ENCODE measurements at regions not wholly inside any gene's neighbourhood (a gene's known extent, or its start where the extent isn't known, plus 50 kb on each side); places are given as distances from the start of the nearest gene placed in this dataset.

- Histone ChIP-seq H3K4me3 (ENCODE audit: low read length) (no peak overlapping the region), H3K4me1 (ENCODE audit: control insufficient read depth, low read depth, low read length) (no peaks in the 10 kb centered on the region), H3K9ac (ENCODE audit: low read length) (no peak overlapping the region), H3K9me3 (ENCODE audit: control insufficient read depth, low read depth, low read length) (no peaks in the 10 kb centered on the region), H3K27ac (ENCODE audit: low read length) (no peak overlapping the region), H3K27me3 (ENCODE audit: control insufficient read depth, insufficient read depth, low read length) (no peaks in the 10 kb centered on the region), H3K36me3 (ENCODE audit: control insufficient read depth, low read depth, low read length) (no peaks in the 10 kb centered on the region)
Measured at GRCh38 chr13:62278271-62278670, 862.6 kb upstream of the PCDH20 start.

- Histone ChIP-seq H3K36me3 (ENCODE audit: control insufficient read depth, low read depth, low read length) (no peaks in the 10 kb centered on the region), H3K4me3 (ENCODE audit: low read length) (no peak overlapping the region), H3K27ac (ENCODE audit: low read length) (no peak overlapping the region), H3K4me1 (ENCODE audit: control insufficient read depth, low read depth, low read length) (no peaks in the 10 kb centered on the region), H3K27me3 (ENCODE audit: control insufficient read depth, insufficient read depth, low read length) (no peaks in the 10 kb centered on the region), H3K9me3 (ENCODE audit: control insufficient read depth, low read depth, low read length) (no peaks in the 10 kb centered on the region), H3K9ac (ENCODE audit: low read length) (no peak overlapping the region)
Measured at GRCh38 chr13:62251734-62252133, 836.1 kb upstream of the PCDH20 start.

DNA sequence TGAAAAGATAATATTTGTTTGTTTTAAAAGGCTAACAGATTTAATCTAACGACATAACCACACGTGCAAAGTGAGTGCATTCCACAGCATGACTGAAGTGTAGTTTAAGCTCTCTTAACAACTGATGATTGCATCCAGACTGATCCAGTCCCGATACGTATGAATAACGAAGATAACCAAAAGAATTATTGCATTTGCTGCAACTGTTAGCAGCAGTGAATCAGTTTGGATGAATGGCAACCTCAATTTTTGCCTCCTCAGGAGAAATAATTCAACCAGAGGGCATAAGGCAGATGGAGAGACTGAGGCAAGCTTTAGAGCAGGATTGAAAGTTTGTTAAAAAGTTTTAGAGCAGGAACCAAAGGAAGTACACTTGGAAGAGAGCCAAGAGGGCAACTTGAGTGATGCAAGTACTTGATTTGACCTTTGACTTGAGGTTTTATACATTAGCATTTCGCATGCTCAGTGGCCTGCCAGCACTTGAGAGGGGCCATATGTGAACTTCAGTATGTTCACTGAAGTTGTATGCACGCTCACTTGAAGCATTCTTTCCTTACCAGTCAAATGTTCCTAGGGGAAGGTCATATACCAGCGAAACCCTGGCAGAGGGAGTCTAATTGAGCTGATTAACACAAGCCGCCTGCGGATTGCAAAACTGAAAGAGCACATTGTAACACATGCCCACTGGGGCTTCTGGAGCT, 835.0 kb upstream of the PCDH20 start:
- H3K4me1 ChIP-seq (ENCODE audit: control insufficient read depth, low read depth, low read length): no peaks in the 10 kb centered on the region
- H3K9me3 ChIP-seq (ENCODE audit: control insufficient read depth, low read depth, low read length): no peaks in the 10 kb centered on the region
- no peaks in the 10 kb centered on the region for H3K27me3 ChIP-seq (ENCODE audit: control insufficient read depth, insufficient read depth, low read length)
- no peak overlapping the region for H3K4me3 ChIP-seq (ENCODE audit: low read length)
- H3K36me3 ChIP-seq (ENCODE audit: control insufficient read depth, low read depth, low read length): no peaks in the 10 kb centered on the region
- H3K9ac ChIP-seq (ENCODE audit: low read length): no peak overlapping the region
- H3K27ac ChIP-seq (ENCODE audit: low read length): no peak overlapping the region

GRCh38 chr13:62246581-62246980, 830.9 kb upstream of the PCDH20 start:
- Histone ChIP-seq H3K9me3 (ENCODE audit: control insufficient read depth, low read depth, low read length) (no peaks in the 10 kb centered on the region), H3K27me3 (ENCODE audit: control insufficient read depth, insufficient read depth, low read length) (no peaks in the 10 kb centered on the region), H3K27ac (ENCODE audit: low read length) (no peak overlapping the region), H3K4me3 (ENCODE audit: low read length) (no peak overlapping the region), H3K36me3 (ENCODE audit: control insufficient read depth, low read depth, low read length) (no peaks in the 10 kb centered on the region), H3K4me1 (ENCODE audit: control insufficient read depth, low read depth, low read length) (no peaks in the 10 kb centered on the region), H3K9ac (ENCODE audit: low read length) (no peak overlapping the region)

- Histone ChIP-seq H3K9me3 (ENCODE audit: control insufficient read depth, low read depth, low read length) (no peaks in the 10 kb centered on the region), H3K4me3 (ENCODE audit: low read length) (no peak overlapping the region), H3K4me1 (ENCODE audit: control insufficient read depth, low read depth, low read length) (no peaks in the 10 kb centered on the region), H3K9ac (ENCODE audit: low read length) (no peak overlapping the region), H3K27me3 (ENCODE audit: control insufficient read depth, insufficient read depth, low read length) (no peaks in the 10 kb centered on the region), H3K36me3 (ENCODE audit: control insufficient read depth, low read depth, low read length) (no peaks in the 10 kb centered on the region), H3K27ac (ENCODE audit: low read length) (no peak overlapping the region)
Measured at GRCh38 chr13:62243106-62243505, 827.5 kb upstream of the PCDH20 start.

DNA sequence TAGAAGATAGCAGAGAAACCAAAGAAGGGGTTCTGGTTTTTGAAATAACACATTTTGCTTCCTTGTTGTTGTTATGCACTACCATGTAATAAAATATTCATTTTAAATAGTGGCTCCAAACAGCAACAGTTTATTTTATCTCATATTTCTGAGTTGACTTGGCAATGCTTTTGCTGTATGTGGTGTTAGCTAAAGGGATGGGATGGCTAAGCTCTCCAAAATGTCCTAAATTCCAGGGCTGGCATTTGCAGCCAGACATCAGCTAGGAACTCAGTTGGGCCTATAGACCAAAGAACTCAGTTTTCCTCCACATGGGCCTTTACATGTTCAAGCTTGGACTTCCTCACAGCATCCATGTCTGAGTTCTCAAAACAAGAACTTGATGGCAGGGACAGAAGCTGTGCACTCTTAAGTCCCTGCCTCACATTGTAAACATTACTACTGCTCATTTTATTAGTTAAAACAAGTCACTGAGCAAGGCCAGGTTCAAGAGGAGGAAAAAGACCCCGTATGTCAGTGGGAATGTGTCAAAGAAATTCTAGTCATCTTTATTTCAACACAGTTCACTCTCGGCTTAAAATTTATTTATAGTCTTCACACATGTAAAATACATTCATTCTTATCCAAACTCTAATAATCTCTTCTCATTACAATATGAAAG, 819.3 kb upstream of the PCDH20 start:
- no peak overlapping the region for H3K9ac ChIP-seq (ENCODE audit: low read length)
- H3K27me3 ChIP-seq (ENCODE audit: control insufficient read depth, insufficient read depth, low read length): no peaks in the 10 kb centered on the region
- H3K9me3 ChIP-seq (ENCODE audit: control insufficient read depth, low read depth, low read length): no peaks in the 10 kb centered on the region
- no peaks in the 10 kb centered on the region for H3K36me3 ChIP-seq (ENCODE audit: control insufficient read depth, low read depth, low read length)
- H3K27ac ChIP-seq (ENCODE audit: low read length): no peak overlapping the region
- no peak overlapping the region for H3K4me3 ChIP-seq (ENCODE audit: low read length)
- H3K4me1 ChIP-seq (ENCODE audit: control insufficient read depth, low read depth, low read length): no peaks in the 10 kb centered on the region

- no peaks in the 10 kb centered on the region for H3K9me3 ChIP-seq (ENCODE audit: control insufficient read depth, low read depth, low read length)
- H3K27ac ChIP-seq (ENCODE audit: low read length): no peak overlapping the region
- H3K4me3 ChIP-seq (ENCODE audit: low read length): no peak overlapping the region
- H3K4me1 ChIP-seq (ENCODE audit: control insufficient read depth, low read depth, low read length): no peaks in the 10 kb centered on the region
- no peaks in the 10 kb centered on the region for H3K27me3 ChIP-seq (ENCODE audit: control insufficient read depth, insufficient read depth, low read length)
- H3K9ac ChIP-seq (ENCODE audit: low read length): no peak overlapping the region
- H3K36me3 ChIP-seq (ENCODE audit: control insufficient read depth, low read depth, low read length): no peaks in the 10 kb centered on the region
Measured at GRCh38 chr13:62210951-62211350, 795.3 kb upstream of the PCDH20 start.

- no peaks in the 10 kb centered on the region for H3K4me1 ChIP-seq (ENCODE audit: control insufficient read depth, low read depth, low read length)
- no peaks in the 10 kb centered on the region for H3K36me3 ChIP-seq (ENCODE audit: control insufficient read depth, low read depth, low read length)
- H3K9me3 ChIP-seq (ENCODE audit: control insufficient read depth, low read depth, low read length): no peaks in the 10 kb centered on the region
- no peaks in the 10 kb centered on the region for H3K27me3 ChIP-seq (ENCODE audit: control insufficient read depth, insufficient read depth, low read length)
- H3K4me3 ChIP-seq (ENCODE audit: low read length): no peak overlapping the region
- H3K9ac ChIP-seq (ENCODE audit: low read length): no peak overlapping the region
- no peak overlapping the region for H3K27ac ChIP-seq (ENCODE audit: low read length)
Measured at GRCh38 chr13:62209529-62209928, 793.9 kb upstream of the PCDH20 start.

GRCh38 chr13:62207388-62207787, 791.7 kb upstream of the PCDH20 start:
- Histone ChIP-seq H3K9me3 (ENCODE audit: control insufficient read depth, low read depth, low read length) (no peaks in the 10 kb centered on the region), H3K9ac (ENCODE audit: low read length) (no peak overlapping the region), H3K4me3 (ENCODE audit: low read length) (no peak overlapping the region), H3K36me3 (ENCODE audit: control insufficient read depth, low read depth, low read length) (no peaks in the 10 kb centered on the region), H3K4me1 (ENCODE audit: control insufficient read depth, low read depth, low read length) (no peaks in the 10 kb centered on the region), H3K27ac (ENCODE audit: low read length) (no peak overlapping the region), H3K27me3 (ENCODE audit: control insufficient read depth, insufficient read depth, low read length) (no peaks in the 10 kb centered on the region)

DNA sequence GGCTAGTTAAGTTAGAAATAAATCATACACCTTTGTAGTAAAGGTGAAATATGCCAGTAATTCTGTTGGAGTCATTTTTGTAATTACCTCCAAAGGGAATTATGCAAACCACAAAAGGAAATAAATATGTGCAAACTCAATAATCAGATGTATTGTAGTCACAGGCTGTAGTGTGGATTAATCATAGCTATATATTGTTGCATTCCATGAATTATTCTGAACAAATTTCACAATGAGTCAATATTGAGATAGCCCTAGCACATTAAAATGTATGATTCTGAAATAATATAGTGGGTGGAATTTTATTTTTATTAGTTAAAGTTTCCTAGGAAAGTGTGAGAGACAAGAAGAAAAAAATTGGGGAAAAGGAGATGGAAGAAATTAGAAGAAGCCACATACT, 790.5 kb upstream of the PCDH20 start:
- H3K4me3 ChIP-seq (ENCODE audit: low read length): no peak overlapping the region
- H3K9me3 ChIP-seq (ENCODE audit: control insufficient read depth, low read depth, low read length): no peaks in the 10 kb centered on the region
- no peaks in the 10 kb centered on the region for H3K4me1 ChIP-seq (ENCODE audit: control insufficient read depth, low read depth, low read length)
- H3K9ac ChIP-seq (ENCODE audit: low read length): no peak overlapping the region
- H3K27me3 ChIP-seq (ENCODE audit: control insufficient read depth, insufficient read depth, low read length): no peaks in the 10 kb centered on the region
- no peaks in the 10 kb centered on the region for H3K36me3 ChIP-seq (ENCODE audit: control insufficient read depth, low read depth, low read length)
- H3K27ac ChIP-seq (ENCODE audit: low read length): no peak overlapping the region

- H3K36me3 ChIP-seq (ENCODE audit: control insufficient read depth, low read depth, low read length): no peaks in the 10 kb centered on the region
- H3K27ac ChIP-seq (ENCODE audit: low read length): no peak overlapping the region
- no peaks in the 10 kb centered on the region for H3K4me1 ChIP-seq (ENCODE audit: control insufficient read depth, low read depth, low read length)
- H3K9me3 ChIP-seq (ENCODE audit: control insufficient read depth, low read depth, low read length): no peaks in the 10 kb centered on the region
- H3K4me3 ChIP-seq (ENCODE audit: low read length): no peak overlapping the region
- H3K9ac ChIP-seq (ENCODE audit: low read length): no peak overlapping the region
- H3K27me3 ChIP-seq (ENCODE audit: control insufficient read depth, insufficient read depth, low read length): no peaks in the 10 kb centered on the region
Measured at GRCh38 chr13:62205273-62205672, 789.6 kb upstream of the PCDH20 start.

- Histone ChIP-seq H3K9ac (ENCODE audit: low read length) (no peak overlapping the region), H3K9me3 (ENCODE audit: control insufficient read depth, low read depth, low read length) (no peaks in the 10 kb centered on the region), H3K4me1 (ENCODE audit: control insufficient read depth, low read depth, low read length) (no peaks in the 10 kb centered on the region), H3K27ac (ENCODE audit: low read length) (no peak overlapping the region), H3K36me3 (ENCODE audit: control insufficient read depth, low read depth, low read length) (no peaks in the 10 kb centered on the region), H3K4me3 (ENCODE audit: low read length) (no peak overlapping the region), H3K27me3 (ENCODE audit: control insufficient read depth, insufficient read depth, low read length) (no peaks in the 10 kb centered on the region)
Measured at GRCh38 chr13:62194371-62194770, 778.7 kb upstream of the PCDH20 start.
